ENCODE measurements at regions not wholly inside any gene's neighbourhood (a gene's known extent, or its start where the extent isn't known, plus 50 kb on each side); places are given as distances from the start of the nearest gene placed in this dataset.

- TF ChIP-seq EZH2 (optimal IDR thresholded peaks at IDR 0.05; ENCODE audit: low read depth, low read length) (no peak), EZH2phosphoT487 (IDR thresholded peaks at IDR 0.05; ENCODE audit: low read length) (no peak), CTCF (IDR thresholded peaks at IDR 0.05; ENCODE audit: low read length) (no peak)
- Histone ChIP-seq H3K9me2 (replicated peaks; ENCODE audit: insufficient read depth, low read length) (no peaks in the 10 kb centered on the region), H3K9ac (ENCODE audit: low read length) (no peak overlapping the region), H3K79me2 (ENCODE audit: low read length) (no peaks in the 10 kb centered on the region), H2AFZ (ENCODE audit: low read length) (no peak overlapping the region), H3K27me3 (replicated peaks; ENCODE audit: insufficient read depth, low read length) (no peaks in the 10 kb centered on the region), H3F3A (ENCODE audit: insufficient read depth, low read length) (no peaks in the 10 kb centered on the region), H3K27ac (ENCODE audit: low read length) (no peak overlapping the region), H3K36me3 (replicated peaks; ENCODE audit: insufficient read depth, low read length) (no peaks in the 10 kb centered on the region), H3K4me2 (ENCODE audit: low read depth, low read length) (no peak overlapping the region), H3K9me3 (replicated peaks; ENCODE audit: insufficient read depth, low read length) (no peaks in the 10 kb centered on the region), H3K4me1 (ENCODE audit: low read length) (no peaks in the 10 kb centered on the region), H4K20me1 (ENCODE audit: insufficient read depth, low read length) (no peaks in the 10 kb centered on the region), H3K4me3 (ENCODE audit: low read length) (no peak overlapping the region)
- no peak for DNase-seq
Measured at GRCh38 chrX:47748576-47748975, 88.1 kb upstream of the ZNF81 start.

GRCh38 chrX:47746446-47746845, 87.5 kb upstream of the UXT start:
- no peak for DNase-seq
- no peaks in the 10 kb centered on the region for H3K27me3 ChIP-seq (replicated peaks; ENCODE audit: insufficient read depth, low read length)

DNA sequence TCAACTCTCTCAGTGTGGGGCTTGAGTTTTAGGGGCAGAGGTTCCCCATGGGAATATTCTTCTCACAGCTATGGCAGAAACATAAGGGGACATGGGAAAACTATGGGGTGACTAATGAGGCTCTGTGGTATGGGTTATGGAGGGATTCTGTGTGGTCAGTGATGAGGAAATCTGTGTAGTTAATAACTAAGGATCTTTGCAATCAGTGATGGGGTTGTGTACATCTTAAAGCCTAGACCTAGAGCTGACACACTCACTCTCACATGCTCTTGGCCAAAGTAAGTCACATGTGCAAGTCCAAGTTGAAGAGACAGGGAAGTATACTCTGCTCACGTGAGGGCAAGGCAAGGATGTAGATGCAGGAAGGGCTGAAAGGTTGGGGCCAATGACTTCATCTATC, 86.4 kb upstream of the UXT start:
- DNase-seq, result no peak
- no peaks in the 10 kb centered on the region for H4K20me1 ChIP-seq (ENCODE audit: insufficient read depth, low read length)
- H3F3A ChIP-seq (ENCODE audit: insufficient read depth, low read length), result no peaks in the 10 kb centered on the region
- H3K9me2 ChIP-seq (replicated peaks; ENCODE audit: insufficient read depth, low read length), result no peaks in the 10 kb centered on the region
- H3K9me3 ChIP-seq (replicated peaks; ENCODE audit: insufficient read depth, low read length), result no peaks in the 10 kb centered on the region
- no peaks in the 10 kb centered on the region for H3K36me3 ChIP-seq (replicated peaks; ENCODE audit: insufficient read depth, low read length)
- no peak overlapping the region for H3K4me3 ChIP-seq (ENCODE audit: low read length)
- no peak for TF ChIP-seq EZH2 (optimal IDR thresholded peaks at IDR 0.05; ENCODE audit: low read depth, low read length)
- no peak for TF ChIP-seq EZH2phosphoT487 (IDR thresholded peaks at IDR 0.05; ENCODE audit: low read length)
- no peak for TF ChIP-seq CTCF (IDR thresholded peaks at IDR 0.05; ENCODE audit: low read length)
- no peak overlapping the region for H3K27ac ChIP-seq (ENCODE audit: low read length)
- no peaks in the 10 kb centered on the region for H3K4me1 ChIP-seq (ENCODE audit: low read length)
- H3K27me3 ChIP-seq (replicated peaks; ENCODE audit: insufficient read depth, low read length), result no peaks in the 10 kb centered on the region
- H3K9ac ChIP-seq (ENCODE audit: low read length), result no peak overlapping the region
- H3K4me2 ChIP-seq (ENCODE audit: low read depth, low read length), result no peak overlapping the region
- no peak overlapping the region for H2AFZ ChIP-seq (ENCODE audit: low read length)
- H3K79me2 ChIP-seq (ENCODE audit: low read length), result no peaks in the 10 kb centered on the region

More at GRCh38 chrX:47746446-47746845, 87.5 kb upstream of the UXT start:
- no peaks in the 10 kb centered on the region for H4K20me1 ChIP-seq (ENCODE audit: insufficient read depth, low read length)
- no peaks in the 10 kb centered on the region for H3K36me3 ChIP-seq (replicated peaks; ENCODE audit: insufficient read depth, low read length)
- H3K4me3 ChIP-seq (ENCODE audit: low read length), result no peak overlapping the region
- H3F3A ChIP-seq (ENCODE audit: insufficient read depth, low read length), result no peaks in the 10 kb centered on the region
- no peak overlapping the region for H2AFZ ChIP-seq (ENCODE audit: low read length)
- H3K9me2 ChIP-seq (replicated peaks; ENCODE audit: insufficient read depth, low read length), result no peaks in the 10 kb centered on the region
- H3K27ac ChIP-seq (ENCODE audit: low read length), result no peak overlapping the region
- H3K4me1 ChIP-seq (ENCODE audit: low read length), result no peaks in the 10 kb centered on the region
- no peak for TF ChIP-seq EZH2phosphoT487 (IDR thresholded peaks at IDR 0.05; ENCODE audit: low read length)
- TF ChIP-seq EZH2 (optimal IDR thresholded peaks at IDR 0.05; ENCODE audit: low read depth, low read length), result no peak
- TF ChIP-seq CTCF (IDR thresholded peaks at IDR 0.05; ENCODE audit: low read length), result no peak
- H3K79me2 ChIP-seq (ENCODE audit: low read length), result no peaks in the 10 kb centered on the region
- H3K9me3 ChIP-seq (replicated peaks; ENCODE audit: insufficient read depth, low read length), result no peaks in the 10 kb centered on the region
- H3K4me2 ChIP-seq (ENCODE audit: low read depth, low read length), result no peak overlapping the region
- H3K9ac ChIP-seq (ENCODE audit: low read length), result no peak overlapping the region

Data from MM.1S (cell line).